Hippocampal formation (tissue), 2 donors: ENCODE measurements at regions not wholly inside any gene's neighbourhood (a gene's known extent, or its start where the extent isn't known, plus 50 kb on each side); places are given as distances from the start of the nearest gene placed in this dataset.
"Not testable (repeated sequence)": the region's sequence is repeated elsewhere in the genome, so short reads cannot be mapped to it uniquely, and the experiment has no call there.

Experiments used
- DNase-seq, 2 donors: peaks; one replicate each; lab custom pipeline; 2025; lab: John Stamatoyannopoulos, UW

- DNase-seq = no peak
Measured at GRCh38 chr5:160479220-160479619, 57.6 kb downstream of the PTTG1 start.

GRCh38 chr5:160479926-160480325 is 58.3 kb downstream of the PTTG1 start:
- DNase-seq = no peak

GRCh38 chr5:160480652-160481051 is 59.0 kb downstream of the PTTG1 start:
- no peak for DNase-seq

- DNase-seq = no peak
Measured at GRCh38 chr5:160484678-160485077, 63.0 kb downstream of the PTTG1 start.

DNA sequence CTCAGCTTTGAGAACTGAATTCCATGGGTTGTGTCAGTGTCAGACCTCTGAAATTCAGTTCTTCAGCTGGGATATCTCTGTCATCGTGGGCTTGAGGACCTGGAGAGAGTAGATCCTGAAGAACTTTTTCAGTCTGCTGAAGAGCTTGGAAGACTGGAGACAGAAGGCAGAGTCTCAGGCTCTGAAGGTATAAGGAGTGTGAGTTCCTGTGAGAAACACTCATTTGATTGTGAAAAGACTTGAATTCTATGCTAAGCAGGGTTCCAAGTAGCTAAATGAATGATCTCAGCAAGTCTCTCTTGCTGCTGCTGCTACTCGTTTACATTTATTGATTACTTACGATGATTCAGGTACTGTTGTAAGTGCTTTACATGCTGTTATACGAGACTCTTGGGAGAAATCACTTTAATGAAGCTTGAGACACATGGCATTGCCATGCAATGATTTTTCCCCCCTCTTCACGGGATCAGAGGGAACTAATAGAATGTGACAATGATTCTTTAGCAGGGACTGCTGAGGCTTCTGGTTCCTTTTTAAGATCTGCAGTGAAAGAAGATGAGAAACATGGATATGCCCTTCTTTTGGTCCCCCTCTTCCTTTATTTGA is 63.8 kb downstream of the PTTG1 start:
- no peak for DNase-seq

GRCh38 chr5:160486573-160486972 is 64.9 kb downstream of the PTTG1 start:
- DNase-seq = no peak

DNA sequence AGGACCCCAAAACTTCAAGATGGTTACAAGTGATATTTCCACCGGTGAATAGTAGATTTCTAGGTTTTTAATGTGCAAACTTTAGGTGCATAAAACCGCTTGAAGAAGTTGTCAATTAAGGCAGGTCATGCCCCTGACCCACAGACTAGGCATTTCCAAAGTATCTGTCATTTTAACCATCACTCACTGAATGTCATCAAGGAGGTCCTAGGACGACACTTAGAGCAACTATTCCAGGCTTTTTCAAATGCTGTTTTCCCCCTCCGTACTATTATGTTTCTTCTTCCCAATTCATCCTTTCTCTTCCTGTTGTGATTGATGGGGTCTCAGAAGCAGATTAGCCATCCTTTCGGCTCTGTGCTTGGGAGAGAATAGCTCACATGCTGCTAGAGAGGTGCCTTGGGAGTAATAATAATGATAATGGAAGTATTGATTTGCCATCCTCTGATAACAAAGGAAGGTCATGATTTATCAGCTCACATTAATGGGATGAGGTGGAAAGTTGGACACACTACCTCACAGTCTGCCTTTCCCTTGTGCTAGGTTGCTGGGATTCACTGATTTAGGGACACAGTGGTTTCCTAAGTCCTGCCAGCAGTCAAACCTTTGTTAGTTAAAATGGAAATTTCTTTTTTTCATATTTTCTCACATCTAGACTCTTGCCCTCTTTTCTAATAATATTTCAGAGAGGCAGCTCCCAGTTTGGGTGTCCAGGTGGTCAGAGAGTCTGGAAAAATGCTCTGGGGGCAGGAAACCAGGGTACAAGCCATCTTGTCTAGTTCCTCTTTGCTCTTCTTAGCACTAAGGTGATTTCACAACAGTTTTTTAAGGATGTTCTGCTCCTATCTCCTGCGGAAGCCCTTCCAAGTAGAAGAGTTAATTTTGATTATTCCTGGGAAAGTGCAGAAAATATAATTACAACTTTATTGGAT is 67.0 kb downstream of the PTTG1 start:
- no peak for DNase-seq

DNA sequence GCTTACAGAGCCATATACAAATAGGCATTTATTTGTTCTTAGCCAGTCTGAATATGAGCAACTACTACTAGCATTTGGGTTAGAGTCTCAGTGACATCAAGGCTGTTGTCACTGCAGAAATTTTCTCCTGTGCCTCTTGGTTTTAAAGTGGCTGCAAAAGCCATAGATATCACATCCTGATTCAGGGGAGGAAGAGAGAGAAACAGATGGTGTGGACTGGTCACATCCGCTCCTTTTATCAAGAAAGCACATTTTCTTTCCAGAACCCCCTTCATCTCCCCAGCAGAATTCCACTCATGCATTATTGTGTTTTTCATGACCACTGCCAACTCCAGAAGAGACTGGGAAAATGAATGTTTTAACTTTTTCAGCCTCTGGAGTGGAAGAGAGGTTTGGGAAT is 69.8 kb downstream of the PTTG1 start:
- DNase-seq = no peak

GRCh38 chr5:160492565-160492964 is 70.9 kb downstream of the PTTG1 start:
- no peak for DNase-seq

- no peak for DNase-seq
Measured at GRCh38 chr5:160493806-160494338, 72.2 kb downstream of the PTTG1 start.

- no peak for DNase-seq
Measured at GRCh38 chr5:160494451-160494850, 72.8 kb downstream of the PTTG1 start.

DNA sequence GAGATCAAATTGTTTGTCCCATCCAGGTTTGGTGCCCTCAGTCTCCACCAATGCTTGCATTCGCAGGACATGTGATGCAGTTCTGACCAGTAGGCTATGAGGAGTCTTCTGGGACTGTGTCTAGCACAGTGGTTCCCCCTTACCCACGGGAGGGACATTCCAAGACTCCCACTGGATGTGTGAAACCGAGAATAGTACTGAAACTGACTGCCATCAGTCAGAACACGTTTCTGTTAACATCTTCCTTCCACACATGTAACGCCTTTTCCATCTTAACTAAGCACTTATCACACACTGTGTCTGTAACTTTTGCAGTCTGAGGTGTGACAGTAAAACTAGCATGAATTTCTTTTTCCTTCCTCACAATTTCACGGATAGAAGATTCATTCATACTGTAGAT is 74.7 kb downstream of the PTTG1 start:
- no peak for DNase-seq

DNA sequence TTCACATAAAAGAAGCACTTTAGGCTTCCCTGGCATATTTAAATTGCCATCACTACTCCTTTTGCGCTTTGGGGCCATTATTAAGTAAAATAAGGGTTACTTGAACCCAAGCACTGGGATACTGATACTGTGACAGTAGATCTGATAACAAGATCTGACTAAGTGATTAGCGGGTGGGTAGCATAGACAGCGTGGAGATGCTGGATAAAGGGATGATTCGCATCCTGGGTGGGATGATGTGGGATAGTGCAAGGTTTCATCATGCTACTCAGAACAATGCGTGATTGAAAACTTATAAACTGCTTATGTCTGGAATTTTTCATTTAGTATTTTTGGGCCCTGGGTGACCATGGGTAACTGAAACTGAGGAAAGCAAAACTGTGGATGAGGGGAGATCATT is 75.1 kb downstream of the PTTG1 start:
- no peak for DNase-seq

DNA sequence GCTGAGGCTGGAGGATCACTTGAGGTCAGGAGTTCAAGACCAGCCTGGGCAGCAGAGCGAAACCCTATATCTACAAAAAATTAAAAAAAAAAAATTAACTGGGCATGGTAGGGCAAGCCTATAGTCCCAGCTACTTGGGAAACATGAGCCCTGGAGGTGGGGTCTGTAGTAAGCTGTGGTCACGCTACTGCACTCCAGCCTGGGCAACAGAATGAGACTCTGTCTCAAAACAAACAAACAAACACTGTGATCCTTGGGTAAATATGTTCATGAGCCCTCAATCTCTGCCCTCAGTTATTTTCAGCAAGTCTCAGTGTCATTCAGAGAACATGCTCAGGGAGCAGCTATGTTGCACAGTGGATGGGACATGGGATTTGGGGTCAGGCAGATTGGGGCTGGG is 76.2 kb downstream of the PTTG1 start:
- no peak for DNase-seq

- not testable (repeated sequence) for DNase-seq
Measured at GRCh38 chr5:160498441-160499043, 76.9 kb downstream of the PTTG1 start.

- DNase-seq = peak in 1 of 2 donors; percentile 31
Measured at GRCh38 chr5:160500786-160501779, 79.4 kb downstream of the PTTG1 start.

DNA sequence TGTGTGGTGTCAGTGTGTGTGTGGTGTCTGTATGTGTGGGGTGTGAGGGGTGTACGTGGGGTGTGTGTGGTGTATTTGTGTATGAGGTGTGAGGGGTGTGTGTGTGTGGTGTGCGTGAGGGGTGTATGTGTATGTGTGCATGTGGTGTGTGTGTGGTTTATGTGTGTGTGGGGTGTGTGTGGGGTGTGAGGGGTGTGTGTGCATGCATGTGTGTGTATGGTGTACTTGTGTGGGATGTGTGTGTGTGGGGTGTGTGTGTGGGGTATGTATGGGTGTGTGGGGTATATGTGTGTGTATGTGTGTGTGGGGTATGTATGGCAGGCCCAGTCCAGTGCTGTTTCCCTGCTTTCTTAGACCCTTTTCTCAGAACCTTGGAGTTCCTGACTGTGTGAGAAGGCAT is 83.3 kb downstream of the PTTG1 start:
- DNase-seq = no peak

DNA sequence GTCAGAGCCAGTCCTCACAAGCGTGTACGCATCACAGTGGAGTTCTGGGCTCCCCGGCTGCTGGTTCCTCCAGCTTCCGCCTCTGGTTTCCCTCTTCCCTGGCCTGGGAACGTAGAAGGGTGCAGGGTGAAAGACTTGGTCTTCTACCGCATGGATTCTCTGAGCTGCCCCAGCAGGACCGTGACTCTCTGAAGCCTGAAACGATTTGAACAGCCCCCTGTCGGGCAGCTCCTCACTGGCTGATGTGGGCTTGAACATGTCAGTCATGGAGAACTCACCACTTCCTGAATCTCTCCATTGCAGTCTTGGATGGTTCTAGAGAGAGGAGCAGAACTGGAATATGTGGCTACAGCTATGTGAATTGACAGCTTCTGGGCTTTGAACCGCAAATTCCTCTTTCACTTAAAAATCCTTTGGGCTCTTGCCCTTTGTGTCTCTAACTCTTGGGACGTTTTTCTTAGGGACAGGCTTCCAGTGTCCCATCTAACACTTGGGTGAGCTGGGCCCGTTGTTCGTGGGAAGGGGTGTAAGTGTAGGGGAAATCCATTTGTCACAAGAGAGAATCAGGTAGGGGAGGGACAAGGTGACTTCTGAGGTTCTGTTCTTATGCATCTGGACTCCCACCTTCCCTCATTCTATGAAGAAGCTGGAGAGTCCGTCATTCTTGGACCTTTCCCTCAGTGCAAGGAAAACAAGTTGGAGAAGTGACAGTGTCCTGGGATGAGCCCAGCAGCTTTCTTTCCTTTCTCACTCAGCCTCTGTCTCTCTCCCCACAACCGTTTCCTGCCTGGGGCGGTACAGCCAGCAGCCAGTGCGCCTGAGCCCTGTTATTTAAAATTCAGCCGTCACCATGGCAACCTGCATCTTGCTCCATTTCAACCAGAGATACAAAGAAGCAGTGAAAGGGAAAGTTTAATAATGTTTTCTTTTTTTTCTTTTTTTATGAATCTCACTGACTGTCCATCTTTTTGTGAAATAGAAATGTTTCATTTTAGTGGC is 84.7 kb downstream of the PTTG1 start:
- DNase-seq = peak; percentile 23 to 45

GRCh38 chr5:160507221-160507721 is 85.6 kb downstream of the PTTG1 start:
- DNase-seq = peak in 1 of 2 donors; percentile 41

GRCh38 chr5:160508780-160509361 is 87.2 kb downstream of the PTTG1 start:
- peak; percentile 53 to 90 for DNase-seq
